ENCODE measurements at regions not wholly inside any gene's neighbourhood (a gene's known extent, or its start where the extent isn't known, plus 50 kb on each side); places are given as distances from the start of the nearest gene placed in this dataset.
A peak's percentile ranks its signal among the peaks of the same experiment; 100 is the strongest.

- H3K4me1 ChIP-seq (ENCODE audit: control insufficient read depth in 1 of 2, insufficient read depth in 2 of 2, low read length in 2 of 2): peaks cover 13 to 18% of the 10 kb centered on the region in 2 donors
- no peak overlapping the region for H3K4me3 Mint-ChIP-seq
- no peaks in the 10 kb centered on the region for H3K9me3 ChIP-seq (replicated peaks in 1 of 2; ENCODE audit: control insufficient read depth in 1 of 2, insufficient read depth in 1 of 2, low read length in 2 of 2)
- H3K9me3 Mint-ChIP-seq: no peaks in the 10 kb centered on the region
- no peak for TF ChIP-seq CTCF (IDR thresholded peaks at IDR 0.05)
- H3K79me2 ChIP-seq (ENCODE audit: insufficient read depth, low read length): no peaks in the 10 kb centered on the region
- WGBS (ENCODE audit: insufficient coverage): 89% methylated on average over 1 of the region's 1 CpG
- no peaks in the 10 kb centered on the region for H4K20me1 ChIP-seq (ENCODE audit: insufficient read depth, low read length)
- peaks cover 0 to 3% (median 0%) of the 10 kb centered on the region in 3 donors for H3K27me3 Mint-ChIP-seq (ENCODE audit: low read depth in 3 of 3)
- peaks cover 19% of the 10 kb centered on the region for H3K4me1 Mint-ChIP-seq
- H3K36me3 Mint-ChIP-seq: peaks cover 0 to 2% of the 10 kb centered on the region in 2 donors
- DNase-seq: no peak
- H2AFZ ChIP-seq (ENCODE audit: insufficient read depth, low read depth, low read length, poor library complexity, severe bottlenecking): peak overlapping the region; percentile 20
- H3K27ac ChIP-seq (ENCODE audit: low read depth in 1 of 2, low read length in 2 of 2): no peak overlapping the region
- H3K4me3 ChIP-seq (replicated peaks in 1 of 3; ENCODE audit: low read depth in 2 of 3, low read length in 3 of 3): no peak overlapping the region
- H3K4me2 ChIP-seq (replicated peaks; ENCODE audit: extremely low read depth, low read length, poor library complexity, severe bottlenecking): no peak overlapping the region
- H3K9ac ChIP-seq (ENCODE audit: insufficient read depth, low read length, poor library complexity, severe bottlenecking): no peak overlapping the region
- H3K27me3 ChIP-seq (ENCODE audit: control insufficient read depth in 2 of 2, insufficient read depth in 2 of 2, low read length in 2 of 2): no peaks in the 10 kb centered on the region
- no peaks in the 10 kb centered on the region for H3K36me3 ChIP-seq (replicated peaks in 1 of 2; ENCODE audit: control insufficient read depth in 1 of 2, insufficient read depth in 2 of 2, low read length in 2 of 2)
- intact Hi-C loops (cut with micrococcal nuclease): loop anchor here in 1 of 2 donors (5.0 to 10.0 kb wide), 2 partner anchors 81 to 284 kb away; no protein-coding TSS in a partner anchor
- H3K27ac Mint-ChIP-seq: no peak overlapping the region
These were observed 96.0 kb upstream of the SLC44A1 start for GRCh38 chr9:105148328-105149006.

- intact Hi-C loops (cut with micrococcal nuclease): loop anchor here in 1 of 2 donors (10.0 kb wide), 1 partner anchor 366 kb away; no protein-coding TSS in a partner anchor
- no peak overlapping the region for H3K4me3 Mint-ChIP-seq
- no CpG with 5 or more reads among the region's 2 CpGs for WGBS (ENCODE audit: insufficient coverage)
These were observed 93.3 kb upstream of the SLC44A1 start for GRCh38 chr9:105150991-105151685.

More at GRCh38 chr9:105150991-105151685, 93.3 kb upstream of the SLC44A1 start:
- no peaks in the 10 kb centered on the region for H3K27me3 Mint-ChIP-seq (ENCODE audit: low read depth in 3 of 3)
- H2AFZ ChIP-seq (ENCODE audit: insufficient read depth, low read depth, low read length, poor library complexity, severe bottlenecking): no peak overlapping the region
- no peak overlapping the region for H3K27ac ChIP-seq (ENCODE audit: low read depth in 1 of 2, low read length in 2 of 2)
- peak in 1 of 3 donors; percentile 21 for DNase-seq
- peaks cover 18 to 20% of the 10 kb centered on the region in 2 donors for H3K4me1 ChIP-seq (ENCODE audit: control insufficient read depth in 1 of 2, insufficient read depth in 2 of 2, low read length in 2 of 2)
- no peaks in the 10 kb centered on the region for H3K9me3 ChIP-seq (replicated peaks in 1 of 2; ENCODE audit: control insufficient read depth in 1 of 2, insufficient read depth in 1 of 2, low read length in 2 of 2)
- H3K4me1 Mint-ChIP-seq: peaks cover 24% of the 10 kb centered on the region
- no peaks in the 10 kb centered on the region for H3K27me3 ChIP-seq (ENCODE audit: control insufficient read depth in 2 of 2, insufficient read depth in 2 of 2, low read length in 2 of 2)
- no peak overlapping the region for H3K27ac Mint-ChIP-seq
- no peak overlapping the region for H3K4me2 ChIP-seq (replicated peaks; ENCODE audit: extremely low read depth, low read length, poor library complexity, severe bottlenecking)
- no peak overlapping the region for H3K4me3 ChIP-seq (replicated peaks in 1 of 3; ENCODE audit: low read depth in 2 of 3, low read length in 3 of 3)
- no peaks in the 10 kb centered on the region for H3K9me3 Mint-ChIP-seq
- H4K20me1 ChIP-seq (ENCODE audit: insufficient read depth, low read length): no peaks in the 10 kb centered on the region
- no peak for TF ChIP-seq CTCF (IDR thresholded peaks at IDR 0.05)
- H3K36me3 Mint-ChIP-seq: no peaks in the 10 kb centered on the region
- no peak overlapping the region for H3K9ac ChIP-seq (ENCODE audit: insufficient read depth, low read length, poor library complexity, severe bottlenecking)
- H3K36me3 ChIP-seq (replicated peaks in 1 of 2; ENCODE audit: control insufficient read depth in 1 of 2, insufficient read depth in 2 of 2, low read length in 2 of 2): no peaks in the 10 kb centered on the region
- no peaks in the 10 kb centered on the region for H3K79me2 ChIP-seq (ENCODE audit: insufficient read depth, low read length)

Measured in CD14-positive monocyte (primary cell).